Mucosa of descending colon (tissue), 3 donors: ENCODE measurements at regions not wholly inside any gene's neighbourhood (a gene's known extent, or its start where the extent isn't known, plus 50 kb on each side); places are given as distances from the start of the nearest gene placed in this dataset.

Source experiments
- ATAC-seq: fragments of 200-7000 bp; cut with Tn5 transposase; one replicate; pipeline ENCODE4 v1.9.1; 2020; ENCODE audit warnings: mild to moderate bottlenecking, moderate library complexity
- DNase-seq, 3 donors: peaks; one replicate each; pipeline ENCODE4 v3.0.0-alpha.2; 2020
- H3K36me3 ChIP-seq: fragments of 200-600 bp; one replicate; pipeline ENCODE4 v1.8.0; 2021; ENCODE audit warnings: low read depth, mild to moderate bottlenecking
- H3K4me1 ChIP-seq: fragments of 200-600 bp; one replicate; pipeline ENCODE4 v1.8.0; 2021; ENCODE audit warnings: low read depth, mild to moderate bottlenecking
- H3K4me3 ChIP-seq: fragments of 200-600 bp; one replicate; pipeline ENCODE4 v1.8.0; 2021; ENCODE audit warnings: mild to moderate bottlenecking
- H3K9me3 ChIP-seq: fragments of 200-600 bp; one replicate; pipeline ENCODE4 v1.8.0; 2021; ENCODE audit warnings: mild to moderate bottlenecking
- intact Hi-C, 2 donors: fragments of 100-400 bp; cut with DNase I in 1 of 2; cut with micrococcal nuclease in 1 of 2; formaldehyde crosslinking; loops; one replicate each; pipeline versions ENCODE4 v1.11.0 to v1.11.1; 2022; cut with DNase I, micrococcal nuclease
- TF ChIP-seq, protein P1 (sequence below): fragments of 200-600 bp; IDR thresholded peaks from one replicate; pipeline ENCODE4 v1.8.0; 2022; ENCODE audit warnings: antibody characterized with exemption, mild to moderate bottlenecking
- donor health status: DM: no; HTN: no; CAD: no; lungs with moderate emphysema.
- donor health status: DM: no; HTN: no; CAD: no.
- donor health status: DM: no; HTN: yes; CAD: no.

DNA sequence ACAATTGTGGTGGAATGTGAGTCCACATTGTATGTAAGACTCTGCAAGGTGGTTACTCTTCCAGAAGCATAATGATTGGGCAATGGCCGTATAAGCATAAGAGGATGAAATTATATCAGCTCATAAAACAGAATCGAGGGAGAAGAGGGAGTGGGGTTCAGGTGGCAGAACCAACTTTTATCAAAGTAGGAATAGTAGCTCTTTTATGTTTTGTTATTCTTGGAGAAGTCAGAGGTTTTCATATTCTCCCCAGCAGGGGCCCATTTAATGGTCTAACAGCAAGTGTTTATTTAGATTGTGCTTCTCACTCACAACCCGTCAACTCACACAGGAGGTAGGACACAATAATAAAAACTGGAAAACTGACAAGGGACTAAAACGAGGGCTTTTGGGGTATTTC, 291.3 kb upstream of the CD180 start:
- no peaks in the 10 kb centered on the region for H3K36me3 ChIP-seq
- no peaks in the 10 kb centered on the region for H3K4me1 ChIP-seq
- DNase-seq: no peak
- no peak overlapping the region for H3K4me3 ChIP-seq
- H3K9me3 ChIP-seq: no peaks in the 10 kb centered on the region
- ATAC-seq: no peak
- intact Hi-C loops: no loop called here
- TF ChIP-seq, protein P1, sequence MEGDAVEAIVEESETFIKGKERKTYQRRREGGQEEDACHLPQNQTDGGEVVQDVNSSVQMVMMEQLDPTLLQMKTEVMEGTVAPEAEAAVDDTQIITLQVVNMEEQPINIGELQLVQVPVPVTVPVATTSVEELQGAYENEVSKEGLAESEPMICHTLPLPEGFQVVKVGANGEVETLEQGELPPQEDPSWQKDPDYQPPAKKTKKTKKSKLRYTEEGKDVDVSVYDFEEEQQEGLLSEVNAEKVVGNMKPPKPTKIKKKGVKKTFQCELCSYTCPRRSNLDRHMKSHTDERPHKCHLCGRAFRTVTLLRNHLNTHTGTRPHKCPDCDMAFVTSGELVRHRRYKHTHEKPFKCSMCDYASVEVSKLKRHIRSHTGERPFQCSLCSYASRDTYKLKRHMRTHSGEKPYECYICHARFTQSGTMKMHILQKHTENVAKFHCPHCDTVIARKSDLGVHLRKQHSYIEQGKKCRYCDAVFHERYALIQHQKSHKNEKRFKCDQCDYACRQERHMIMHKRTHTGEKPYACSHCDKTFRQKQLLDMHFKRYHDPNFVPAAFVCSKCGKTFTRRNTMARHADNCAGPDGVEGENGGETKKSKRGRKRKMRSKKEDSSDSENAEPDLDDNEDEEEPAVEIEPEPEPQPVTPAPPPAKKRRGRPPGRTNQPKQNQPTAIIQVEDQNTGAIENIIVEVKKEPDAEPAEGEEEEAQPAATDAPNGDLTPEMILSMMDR: no peak

DNA sequence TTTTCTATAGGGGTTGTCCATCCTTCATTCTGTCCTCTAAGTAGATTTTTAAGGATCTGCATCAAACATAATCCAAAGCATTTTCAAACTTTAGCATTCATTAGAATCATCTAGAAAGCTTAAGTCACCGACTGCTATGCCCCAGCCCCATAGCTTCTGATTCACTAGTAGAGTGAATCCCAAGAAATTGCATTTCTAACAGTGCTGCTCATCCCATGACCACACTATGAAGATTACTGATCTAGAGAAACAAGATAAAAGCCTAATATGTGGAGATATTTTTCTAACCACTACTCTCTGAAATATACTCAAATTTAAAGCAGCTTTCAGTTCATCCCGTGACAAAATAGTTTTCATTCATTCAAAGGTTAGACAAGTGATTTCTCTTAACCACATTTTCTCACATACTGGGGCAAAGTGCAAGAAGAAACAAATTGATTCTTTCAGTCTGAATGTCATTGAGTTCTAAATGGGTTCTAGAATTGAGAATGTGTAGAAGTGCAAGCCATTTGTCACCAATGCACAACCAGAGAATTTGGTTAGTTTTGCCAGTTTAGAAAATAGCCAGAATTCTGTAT, 286.9 kb upstream of the CD180 start:
- DNase-seq (no peak), ATAC-seq (no peak)
- TF ChIP-seq, protein P1: no peak
- intact Hi-C loops: no loop called here
- Histone ChIP-seq H3K36me3 (no peaks in the 10 kb centered on the region), H3K4me1 (no peaks in the 10 kb centered on the region), H3K9me3 (no peaks in the 10 kb centered on the region), H3K4me3 (no peak overlapping the region)

DNA sequence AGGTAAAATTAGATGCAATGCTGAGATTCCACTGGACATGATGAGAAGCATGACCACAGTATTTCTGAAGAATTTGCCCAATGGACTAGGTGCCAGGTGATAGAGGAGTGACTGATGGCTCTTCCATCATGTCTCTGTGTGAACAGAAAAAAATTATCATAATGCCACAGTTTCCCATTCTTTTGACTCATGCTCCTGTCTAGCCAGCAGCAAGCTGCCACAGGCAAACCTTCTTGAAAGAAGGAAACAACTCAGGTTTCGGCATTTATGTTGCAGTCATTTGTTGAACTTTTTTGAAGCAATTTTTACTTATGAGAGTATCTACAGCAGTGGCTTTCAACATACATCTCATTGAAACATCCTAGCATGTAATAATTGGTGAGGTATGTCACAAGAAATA, 284.8 kb upstream of the CD180 start:
- ATAC-seq: no peak
- no peak for DNase-seq
- H3K9me3 ChIP-seq: no peaks in the 10 kb centered on the region
- TF ChIP-seq, protein P1: no peak
- no peak overlapping the region for H3K4me3 ChIP-seq
- no peaks in the 10 kb centered on the region for H3K4me1 ChIP-seq
- intact Hi-C loops: no loop called here
- H3K36me3 ChIP-seq: no peaks in the 10 kb centered on the region

DNA sequence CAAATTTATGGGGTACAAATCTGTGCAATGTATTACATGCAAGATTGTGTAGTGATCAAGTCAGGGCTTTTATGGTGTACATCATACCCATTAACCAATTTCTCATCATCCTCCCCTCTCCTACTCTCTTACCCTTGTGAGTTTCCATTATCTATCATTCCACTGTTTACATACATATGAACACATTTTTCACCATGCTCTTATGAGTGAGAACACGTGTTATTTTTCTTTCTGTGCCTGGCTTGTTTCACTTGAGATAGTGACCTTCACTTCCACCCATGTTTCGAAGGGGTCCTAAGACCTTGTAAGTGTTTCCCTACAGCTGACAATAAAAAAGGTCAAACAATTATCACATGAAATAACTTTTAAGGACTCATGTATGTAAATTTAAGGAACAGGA, 281.7 kb upstream of the CD180 start:
- no peaks in the 10 kb centered on the region for H3K4me1 ChIP-seq
- ATAC-seq (no peak), DNase-seq (no peak)
- TF ChIP-seq, protein P1: no peak
- no peaks in the 10 kb centered on the region for H3K36me3 ChIP-seq
- no peaks in the 10 kb centered on the region for H3K9me3 ChIP-seq
- H3K4me3 ChIP-seq: no peak overlapping the region
- intact Hi-C loops: no loop called here

DNA sequence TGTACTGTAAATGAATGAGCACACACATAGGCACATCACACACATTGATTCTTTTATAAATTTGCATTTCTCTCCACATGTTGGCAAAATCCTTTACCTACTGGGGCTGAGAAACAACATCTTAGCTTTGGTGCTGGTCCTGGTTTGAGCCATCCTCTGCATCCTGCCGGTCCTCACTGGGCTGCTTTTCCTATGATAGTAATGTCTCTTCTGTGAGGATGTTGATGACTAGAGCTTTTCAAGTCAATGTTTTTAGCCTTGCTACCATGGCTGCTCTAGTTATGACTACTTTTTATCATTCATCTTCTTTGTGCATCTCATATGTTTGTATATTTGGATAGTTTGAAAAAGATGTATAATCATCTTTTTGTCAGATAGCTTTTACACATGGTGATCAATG, 280.4 kb upstream of the CD180 start:
- no peaks in the 10 kb centered on the region for H3K36me3 ChIP-seq
- TF ChIP-seq, protein P1: no peak
- no peak for ATAC-seq
- intact Hi-C loops: no loop called here
- no peak overlapping the region for H3K4me3 ChIP-seq
- H3K4me1 ChIP-seq: no peaks in the 10 kb centered on the region
- H3K9me3 ChIP-seq: no peaks in the 10 kb centered on the region
- no peak for DNase-seq

DNA sequence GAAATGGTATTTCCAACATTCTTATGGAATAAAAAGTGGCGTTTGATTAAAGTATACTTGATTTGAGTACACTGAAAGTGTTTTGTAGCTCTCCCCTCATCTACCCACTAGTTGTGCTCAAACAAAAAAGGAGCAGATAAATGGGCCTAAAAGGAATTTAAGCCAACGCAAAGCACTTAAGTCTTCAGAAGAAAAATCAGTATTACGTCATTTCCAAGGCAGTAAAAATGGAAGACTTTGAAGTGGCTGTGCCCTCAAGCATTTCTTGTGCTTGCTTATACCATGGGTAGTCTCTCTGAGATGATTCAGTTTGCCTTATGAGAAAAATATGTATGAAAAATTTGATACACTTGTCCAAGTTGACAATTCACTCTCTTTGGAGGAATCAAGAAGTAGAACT, 279.9 kb upstream of the CD180 start:
- ATAC-seq (no peak), DNase-seq (no peak)
- Histone ChIP-seq H3K4me1 (no peaks in the 10 kb centered on the region), H3K9me3 (no peaks in the 10 kb centered on the region), H3K4me3 (no peak overlapping the region), H3K36me3 (no peaks in the 10 kb centered on the region)
- TF ChIP-seq, protein P1: no peak
- intact Hi-C loops: no loop called here
